GM12878 (cell line): ENCODE measurements at regions not wholly inside any gene's neighbourhood (a gene's known extent, or its start where the extent isn't known, plus 50 kb on each side); places are given as distances from the start of the nearest gene placed in this dataset.

Experiments
- BMI1 ChIP-seq: fragments of 450-650 bp; IDR thresholded peaks from 2 replicates; pipeline ENCODE4 v1.6.1; 2016; ENCODE audit warnings: mild to moderate bottlenecking, moderate library complexity, borderline replicate concordance
- CHD2 ChIP-seq: IDR thresholded peaks from 2 replicates; pipeline ENCODE4 v1.6.1; 2011; ENCODE audit warnings: low read depth, low read length, improper control_type of control experiment, borderline replicate concordance
- EGR1 ChIP-seq, 2 experiments: IDR thresholded peaks; 1 replicate in 1 of 2; 2 replicates in 1 of 2; pipeline ENCODE4 v1.6.1; 2011 to 2012; ENCODE audit warnings: low read depth in 2 of 2, low read length in 2 of 2, borderline replicate concordance in 1 of 2, mild to moderate bottlenecking in 1 of 2, moderate library complexity in 1 of 2
- POLR2A ChIP-seq: IDR thresholded peaks from 2 replicates; pipeline ENCODE4 v1.6.1; 2011; ENCODE audit warnings: low read depth, mild to moderate bottlenecking, low read length
- SIN3A ChIP-seq: IDR thresholded peaks from 2 replicates; pipeline ENCODE4 v1.6.1; 2012; ENCODE audit warnings: low read depth, low read length, improper control_type of control experiment
- SP1 ChIP-seq: IDR thresholded peaks from one replicate; pipeline ENCODE4 v1.6.1; 2011; ENCODE audit warnings: low read depth, low read length
- TAF1 ChIP-seq: IDR thresholded peaks from 2 replicates; pipeline ENCODE4 v1.6.1; 2011; ENCODE audit warnings: mild to moderate bottlenecking, low read depth, low read length, borderline replicate concordance
- TF ChIP-seq, protein P1 (sequence below): IDR thresholded peaks from 2 replicates; pipeline ENCODE4 v1.6.1; 2012; ENCODE audit warnings: low read depth, low read length, improper control_type of control experiment
- TF ChIP-seq, protein P2 (sequence below), 3 experiments: IDR thresholded peaks in 2 of 3; conservative IDR thresholded peaks in 1 of 3; 2 replicates each; pipeline ENCODE4 v1.5.1; 2011; ENCODE audit warnings: low read depth in 3 of 3, low read length in 3 of 3, mild to moderate bottlenecking in 3 of 3, control low read depth in 2 of 3, moderate library complexity in 2 of 3, inconsistent platforms in 1 of 3, mixed read lengths in 1 of 3; ENCODE audit not compliant: control insufficient read depth in 2 of 3, insufficient read depth in 1 of 3; ENCODE audit errors: extremely low read depth in 1 of 3
- TF ChIP-seq, protein P3 (sequence below): fragments of 450-650 bp; IDR thresholded peaks from 2 replicates; pipeline ENCODE4 v1.6.1; 2017; ENCODE audit warnings: low read depth, mild to moderate bottlenecking, moderate library complexity

DNA sequence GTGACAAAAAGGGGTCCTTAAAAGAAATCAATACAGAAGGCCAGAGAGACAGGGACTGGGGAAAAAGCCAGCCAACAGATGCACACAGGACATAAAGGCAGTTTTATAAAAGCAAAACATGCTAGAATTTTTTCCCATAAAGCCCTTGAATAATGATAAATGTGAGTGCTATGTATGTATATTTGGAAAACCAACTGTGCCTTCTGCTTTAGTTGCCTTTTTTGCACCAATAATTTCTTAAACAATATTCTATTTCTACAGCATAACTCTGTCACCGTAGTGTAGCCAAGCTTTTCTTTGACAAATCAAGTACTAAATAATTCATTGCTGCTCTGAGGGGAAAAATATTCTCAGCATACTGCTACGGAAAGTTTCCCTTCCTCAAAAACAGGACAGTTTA, 730.6 kb upstream of the NRSN1 start:
- TF ChIP-seq TAF1 = no peak
- TF ChIP-seq, protein P1, sequence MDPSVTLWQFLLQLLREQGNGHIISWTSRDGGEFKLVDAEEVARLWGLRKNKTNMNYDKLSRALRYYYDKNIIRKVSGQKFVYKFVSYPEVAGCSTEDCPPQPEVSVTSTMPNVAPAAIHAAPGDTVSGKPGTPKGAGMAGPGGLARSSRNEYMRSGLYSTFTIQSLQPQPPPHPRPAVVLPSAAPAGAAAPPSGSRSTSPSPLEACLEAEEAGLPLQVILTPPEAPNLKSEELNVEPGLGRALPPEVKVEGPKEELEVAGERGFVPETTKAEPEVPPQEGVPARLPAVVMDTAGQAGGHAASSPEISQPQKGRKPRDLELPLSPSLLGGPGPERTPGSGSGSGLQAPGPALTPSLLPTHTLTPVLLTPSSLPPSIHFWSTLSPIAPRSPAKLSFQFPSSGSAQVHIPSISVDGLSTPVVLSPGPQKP = no peak
- no peak for TF ChIP-seq SIN3A
- TF ChIP-seq, protein P2, sequence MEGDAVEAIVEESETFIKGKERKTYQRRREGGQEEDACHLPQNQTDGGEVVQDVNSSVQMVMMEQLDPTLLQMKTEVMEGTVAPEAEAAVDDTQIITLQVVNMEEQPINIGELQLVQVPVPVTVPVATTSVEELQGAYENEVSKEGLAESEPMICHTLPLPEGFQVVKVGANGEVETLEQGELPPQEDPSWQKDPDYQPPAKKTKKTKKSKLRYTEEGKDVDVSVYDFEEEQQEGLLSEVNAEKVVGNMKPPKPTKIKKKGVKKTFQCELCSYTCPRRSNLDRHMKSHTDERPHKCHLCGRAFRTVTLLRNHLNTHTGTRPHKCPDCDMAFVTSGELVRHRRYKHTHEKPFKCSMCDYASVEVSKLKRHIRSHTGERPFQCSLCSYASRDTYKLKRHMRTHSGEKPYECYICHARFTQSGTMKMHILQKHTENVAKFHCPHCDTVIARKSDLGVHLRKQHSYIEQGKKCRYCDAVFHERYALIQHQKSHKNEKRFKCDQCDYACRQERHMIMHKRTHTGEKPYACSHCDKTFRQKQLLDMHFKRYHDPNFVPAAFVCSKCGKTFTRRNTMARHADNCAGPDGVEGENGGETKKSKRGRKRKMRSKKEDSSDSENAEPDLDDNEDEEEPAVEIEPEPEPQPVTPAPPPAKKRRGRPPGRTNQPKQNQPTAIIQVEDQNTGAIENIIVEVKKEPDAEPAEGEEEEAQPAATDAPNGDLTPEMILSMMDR (IDR thresholded peaks at IDR 0.05 in 2 of 3, conservative IDR thresholded peaks at IDR 0.05 in 1 of 3; ENCODE audit: control insufficient read depth in 2 of 3, extremely low read depth in 1 of 3, insufficient read depth in 1 of 3, low read depth in 3 of 3, low read length in 3 of 3) = no peak
- TF ChIP-seq CHD2 = no peak
- TF ChIP-seq, protein P3, sequence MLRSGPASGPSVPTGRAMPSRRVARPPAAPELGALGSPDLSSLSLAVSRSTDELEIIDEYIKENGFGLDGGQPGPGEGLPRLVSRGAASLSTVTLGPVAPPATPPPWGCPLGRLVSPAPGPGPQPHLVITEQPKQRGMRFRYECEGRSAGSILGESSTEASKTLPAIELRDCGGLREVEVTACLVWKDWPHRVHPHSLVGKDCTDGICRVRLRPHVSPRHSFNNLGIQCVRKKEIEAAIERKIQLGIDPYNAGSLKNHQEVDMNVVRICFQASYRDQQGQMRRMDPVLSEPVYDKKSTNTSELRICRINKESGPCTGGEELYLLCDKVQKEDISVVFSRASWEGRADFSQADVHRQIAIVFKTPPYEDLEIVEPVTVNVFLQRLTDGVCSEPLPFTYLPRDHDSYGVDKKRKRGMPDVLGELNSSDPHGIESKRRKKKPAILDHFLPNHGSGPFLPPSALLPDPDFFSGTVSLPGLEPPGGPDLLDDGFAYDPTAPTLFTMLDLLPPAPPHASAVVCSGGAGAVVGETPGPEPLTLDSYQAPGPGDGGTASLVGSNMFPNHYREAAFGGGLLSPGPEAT = no peak
- no peak for TF ChIP-seq EGR1 (IDR thresholded peaks at IDR 0.05; ENCODE audit: borderline replicate concordance in 1 of 2, low read depth in 2 of 2, low read length in 2 of 2)
- TF ChIP-seq POLR2A = no peak
- no peak for TF ChIP-seq BMI1
- TF ChIP-seq SP1 = no peak
